ENCODE measurements at regions not wholly inside any gene's neighbourhood (a gene's known extent, or its start where the extent isn't known, plus 50 kb on each side); places are given as distances from the start of the nearest gene placed in this dataset.

DNA sequence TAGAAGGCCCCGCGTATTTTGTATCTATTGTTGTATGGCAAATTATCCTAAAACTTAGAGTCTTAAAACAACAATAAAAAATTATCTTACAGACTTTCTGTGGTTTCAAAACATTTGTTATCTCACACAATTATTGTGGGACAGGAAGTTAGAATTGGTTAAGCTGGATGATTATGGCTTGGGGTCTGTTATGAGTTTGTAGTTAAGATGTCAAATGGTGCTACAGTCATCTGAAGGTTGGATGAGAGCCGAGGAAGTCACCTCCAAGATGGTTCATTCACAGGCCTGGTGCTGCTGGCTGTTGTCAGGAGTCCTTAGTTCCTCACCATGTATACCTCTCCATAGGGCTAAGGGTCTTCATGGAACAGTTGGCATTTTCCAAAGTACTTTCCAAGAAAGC, 175.6 kb upstream of the FANCL start:
- no TSS peak for BruUV-seq (replicated peaks)
- no peak for ATAC-seq
- H3K27ac ChIP-seq (ENCODE audit: low read length): no peak overlapping the region
- H3K27me3 ChIP-seq (ENCODE audit: control insufficient read depth, insufficient read depth, low read length): no peaks in the 10 kb centered on the region
- CTCF ChIA-PET: no interaction called here
- TF ChIP-seq, protein P1, sequence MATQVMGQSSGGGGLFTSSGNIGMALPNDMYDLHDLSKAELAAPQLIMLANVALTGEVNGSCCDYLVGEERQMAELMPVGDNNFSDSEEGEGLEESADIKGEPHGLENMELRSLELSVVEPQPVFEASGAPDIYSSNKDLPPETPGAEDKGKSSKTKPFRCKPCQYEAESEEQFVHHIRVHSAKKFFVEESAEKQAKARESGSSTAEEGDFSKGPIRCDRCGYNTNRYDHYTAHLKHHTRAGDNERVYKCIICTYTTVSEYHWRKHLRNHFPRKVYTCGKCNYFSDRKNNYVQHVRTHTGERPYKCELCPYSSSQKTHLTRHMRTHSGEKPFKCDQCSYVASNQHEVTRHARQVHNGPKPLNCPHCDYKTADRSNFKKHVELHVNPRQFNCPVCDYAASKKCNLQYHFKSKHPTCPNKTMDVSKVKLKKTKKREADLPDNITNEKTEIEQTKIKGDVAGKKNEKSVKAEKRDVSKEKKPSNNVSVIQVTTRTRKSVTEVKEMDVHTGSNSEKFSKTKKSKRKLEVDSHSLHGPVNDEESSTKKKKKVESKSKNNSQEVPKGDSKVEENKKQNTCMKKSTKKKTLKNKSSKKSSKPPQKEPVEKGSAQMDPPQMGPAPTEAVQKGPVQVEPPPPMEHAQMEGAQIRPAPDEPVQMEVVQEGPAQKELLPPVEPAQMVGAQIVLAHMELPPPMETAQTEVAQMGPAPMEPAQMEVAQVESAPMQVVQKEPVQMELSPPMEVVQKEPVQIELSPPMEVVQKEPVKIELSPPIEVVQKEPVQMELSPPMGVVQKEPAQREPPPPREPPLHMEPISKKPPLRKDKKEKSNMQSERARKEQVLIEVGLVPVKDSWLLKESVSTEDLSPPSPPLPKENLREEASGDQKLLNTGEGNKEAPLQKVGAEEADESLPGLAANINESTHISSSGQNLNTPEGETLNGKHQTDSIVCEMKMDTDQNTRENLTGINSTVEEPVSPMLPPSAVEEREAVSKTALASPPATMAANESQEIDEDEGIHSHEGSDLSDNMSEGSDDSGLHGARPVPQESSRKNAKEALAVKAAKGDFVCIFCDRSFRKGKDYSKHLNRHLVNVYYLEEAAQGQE (IDR thresholded peaks at IDR 0.05; ENCODE audit: insufficient read depth in 1 of 2, low read depth in 2 of 2, low read length in 1 of 2): no peak
- TF ChIP-seq TCF7L2 (IDR thresholded peaks at IDR 0.05; ENCODE audit: low read depth, low read length) (no peak), SIN3A (IDR thresholded peaks at IDR 0.05; ENCODE audit: borderline replicate concordance, insufficient read depth, low read depth, low read length) (no peak), POLR2AphosphoS5 (IDR thresholded peaks at IDR 0.05; ENCODE audit: low read depth, low read length) (no peak)
- TF ChIP-seq, protein P2, sequence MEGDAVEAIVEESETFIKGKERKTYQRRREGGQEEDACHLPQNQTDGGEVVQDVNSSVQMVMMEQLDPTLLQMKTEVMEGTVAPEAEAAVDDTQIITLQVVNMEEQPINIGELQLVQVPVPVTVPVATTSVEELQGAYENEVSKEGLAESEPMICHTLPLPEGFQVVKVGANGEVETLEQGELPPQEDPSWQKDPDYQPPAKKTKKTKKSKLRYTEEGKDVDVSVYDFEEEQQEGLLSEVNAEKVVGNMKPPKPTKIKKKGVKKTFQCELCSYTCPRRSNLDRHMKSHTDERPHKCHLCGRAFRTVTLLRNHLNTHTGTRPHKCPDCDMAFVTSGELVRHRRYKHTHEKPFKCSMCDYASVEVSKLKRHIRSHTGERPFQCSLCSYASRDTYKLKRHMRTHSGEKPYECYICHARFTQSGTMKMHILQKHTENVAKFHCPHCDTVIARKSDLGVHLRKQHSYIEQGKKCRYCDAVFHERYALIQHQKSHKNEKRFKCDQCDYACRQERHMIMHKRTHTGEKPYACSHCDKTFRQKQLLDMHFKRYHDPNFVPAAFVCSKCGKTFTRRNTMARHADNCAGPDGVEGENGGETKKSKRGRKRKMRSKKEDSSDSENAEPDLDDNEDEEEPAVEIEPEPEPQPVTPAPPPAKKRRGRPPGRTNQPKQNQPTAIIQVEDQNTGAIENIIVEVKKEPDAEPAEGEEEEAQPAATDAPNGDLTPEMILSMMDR (IDR thresholded peaks at IDR 0.05): no peak
- no peak for DNase-seq (ENCODE audit: low read depth, low spot score)
- intact Hi-C loops (cut with micrococcal nuclease; ENCODE audit: unreplicated experiment): no loop called here
- POLR2A ChIA-PET: no interaction called here
- no peaks in the 10 kb centered on the region for H3K9me3 ChIP-seq (ENCODE audit: control insufficient read depth, insufficient read depth, low read depth, low read length)
- no peaks in the 10 kb centered on the region for H3K36me3 ChIP-seq (ENCODE audit: control insufficient read depth, insufficient read depth, low read length)
- H3K4me3 ChIP-seq (ENCODE audit: low read depth in 2 of 2, low read length in 2 of 2): no peak overlapping the region
- in situ Hi-C loops (cut with HindIII; ENCODE audit: low pct_unique_long_range_greater_than_20kb, low sequenced_read_pairs): no loop called here
- H3K4me1 ChIP-seq (ENCODE audit: control insufficient read depth, insufficient read depth, low read length): no peaks in the 10 kb centered on the region

DNA sequence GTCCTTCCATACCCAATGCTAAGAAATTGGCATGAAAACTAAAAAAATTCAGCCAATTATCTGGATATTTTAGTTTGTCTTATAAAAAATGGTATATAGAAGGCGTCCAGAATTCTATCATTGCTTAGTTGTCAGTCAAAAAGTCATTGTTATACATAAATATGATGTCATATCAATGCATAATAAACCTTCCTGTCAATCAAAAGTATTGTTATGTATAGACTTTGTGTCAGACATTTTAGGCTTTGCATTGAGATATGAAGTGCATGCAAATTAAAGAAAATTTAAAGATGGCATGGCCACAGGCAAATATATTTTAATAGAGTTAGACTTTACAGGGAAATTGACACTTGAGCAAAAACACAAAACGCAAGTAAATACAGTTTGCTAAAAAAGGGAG, 173.4 kb upstream of the FANCL start:
- Histone ChIP-seq H3K9me3 (ENCODE audit: control insufficient read depth, insufficient read depth, low read depth, low read length) (no peaks in the 10 kb centered on the region), H3K4me1 (ENCODE audit: control insufficient read depth, insufficient read depth, low read length) (no peaks in the 10 kb centered on the region), H3K27ac (ENCODE audit: low read length) (no peak overlapping the region), H3K36me3 (ENCODE audit: control insufficient read depth, insufficient read depth, low read length) (no peaks in the 10 kb centered on the region), H3K27me3 (ENCODE audit: control insufficient read depth, insufficient read depth, low read length) (no peaks in the 10 kb centered on the region), H3K4me3 (ENCODE audit: low read depth in 2 of 2, low read length in 2 of 2) (no peak overlapping the region)
- ChIA-PET POLR2A (no interaction called here), CTCF (no interaction called here)
- in situ Hi-C loops (cut with HindIII; ENCODE audit: low pct_unique_long_range_greater_than_20kb, low sequenced_read_pairs): no loop called here
- TF ChIP-seq, protein P2 (IDR thresholded peaks at IDR 0.05): no peak
- TF ChIP-seq POLR2AphosphoS5 (IDR thresholded peaks at IDR 0.05; ENCODE audit: low read depth, low read length) (no peak), SIN3A (IDR thresholded peaks at IDR 0.05; ENCODE audit: borderline replicate concordance, insufficient read depth, low read depth, low read length) (no peak), TCF7L2 (IDR thresholded peaks at IDR 0.05; ENCODE audit: low read depth, low read length) (no peak)
- TF ChIP-seq, protein P1 (IDR thresholded peaks at IDR 0.05; ENCODE audit: insufficient read depth in 1 of 2, low read depth in 2 of 2, low read length in 1 of 2): no peak
- intact Hi-C loops (cut with micrococcal nuclease; ENCODE audit: unreplicated experiment): no loop called here
- BruUV-seq (replicated peaks): no TSS peak
- no peak for ATAC-seq
- DNase-seq (ENCODE audit: low read depth, low spot score): no peak
